Panc1 (cell line): ENCODE measurements at regions not wholly inside any gene's neighbourhood (a gene's known extent, or its start where the extent isn't known, plus 50 kb on each side); places are given as distances from the start of the nearest gene placed in this dataset.

Source experiments
- CTCF ChIP-seq: fragments of 450-650 bp; IDR thresholded peaks from 2 replicates; pipeline ENCODE4 v1.5.1; 2017; ENCODE audit warnings: mild to moderate bottlenecking
- POLR2AphosphoS5 ChIP-seq: IDR thresholded peaks from 2 replicates; pipeline ENCODE4 v1.6.1; 2012; ENCODE audit warnings: mild to moderate bottlenecking, low read depth, low read length, moderate library complexity

DNA sequence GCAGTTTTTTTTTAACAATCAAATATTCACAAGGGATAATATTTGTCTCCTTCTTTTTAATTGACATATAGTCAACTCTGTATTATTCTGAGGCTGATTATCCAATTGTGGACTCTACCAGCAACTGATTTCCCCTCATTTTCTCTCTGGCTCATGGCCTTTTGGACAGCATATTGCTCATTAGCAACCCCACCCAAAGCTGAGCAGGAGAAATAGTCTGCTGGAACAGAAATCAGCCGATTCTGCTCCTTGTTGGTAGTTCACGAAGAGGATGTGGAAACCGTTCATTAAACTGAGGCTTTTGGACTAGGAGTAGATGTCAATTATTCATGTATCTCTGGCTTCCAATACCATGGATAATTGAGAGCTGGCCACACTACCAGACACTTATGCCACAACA lies 428.4 kb upstream of the INTU start:
- TF ChIP-seq POLR2AphosphoS5 (no peak), CTCF (no peak)
